Skeletal muscle tissue (tissue), 3 donors: ENCODE measurements at regions not wholly inside any gene's neighbourhood (a gene's known extent, or its start where the extent isn't known, plus 50 kb on each side); places are given as distances from the start of the nearest gene placed in this dataset.
"Not testable (repeated sequence)": the region's sequence is repeated elsewhere in the genome, so short reads cannot be mapped to it uniquely, and the experiment has no call there.

Experiments
- H3K27ac ChIP-seq: one replicate; pipeline ENCODE4 v1.7.0; 2013; ENCODE audit warnings: mild to moderate bottlenecking, low read depth, low read length, inconsistent platforms
- H3K27me3 ChIP-seq, 3 donors: one replicate each; pipeline ENCODE4 v1.7.0; 2013; ENCODE audit warnings: low read length in 3 of 3; ENCODE audit not compliant: control insufficient read depth in 3 of 3, insufficient read depth in 3 of 3
- H3K36me3 ChIP-seq, 3 donors: one replicate each; pipeline ENCODE4 v1.7.0; 2013; ENCODE audit warnings: low read length in 3 of 3; ENCODE audit not compliant: control insufficient read depth in 3 of 3, insufficient read depth in 3 of 3
- H3K4me1 ChIP-seq, 3 donors: one replicate each; pipeline ENCODE4 v1.7.0; 2013; ENCODE audit warnings: low read length in 3 of 3, mild to moderate bottlenecking in 3 of 3; ENCODE audit not compliant: control insufficient read depth in 3 of 3, insufficient read depth in 3 of 3
- H3K4me3 ChIP-seq, 3 donors: one replicate each; pipeline ENCODE4 v1.7.0; 2013; ENCODE audit warnings: low read length in 3 of 3
- H3K9ac ChIP-seq, 3 donors: one replicate each; pipeline ENCODE4 v1.7.0; 2013; ENCODE audit warnings: low read length in 3 of 3, mild to moderate bottlenecking in 3 of 3, moderate library complexity in 2 of 3, low read depth in 1 of 3
- H3K9me3 ChIP-seq, 3 donors: one replicate each; pipeline ENCODE4 v1.7.0; 2013; ENCODE audit warnings: low read length in 3 of 3; ENCODE audit not compliant: control insufficient read depth in 3 of 3
- donor health status: Osteomylitis.

DNA sequence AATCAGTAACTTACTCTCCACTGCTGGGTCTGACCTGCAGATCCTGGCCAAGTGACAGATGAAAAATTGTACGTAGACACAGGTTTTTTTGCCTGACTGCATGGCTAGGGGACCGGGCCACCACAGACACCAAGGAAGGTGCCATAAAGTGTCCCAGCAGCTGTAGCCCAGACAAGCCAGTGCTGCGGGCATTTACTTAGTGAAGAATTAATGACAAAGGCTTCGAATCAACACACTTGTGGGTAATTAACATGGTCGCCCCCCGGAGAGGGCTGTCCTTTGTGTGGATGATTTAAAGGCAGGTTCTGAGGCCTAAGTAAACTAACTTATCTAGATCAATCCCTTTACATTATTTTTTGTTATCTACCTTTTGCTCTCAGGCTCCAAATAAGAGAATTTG lies 1709.1 kb upstream of the LRRTM1 start:
- Histone ChIP-seq H3K27me3 (no peaks in the 10 kb centered on the region), H3K4me3 (no peak overlapping the region), H3K9me3 (no peaks in the 10 kb centered on the region), H3K9ac (no peak overlapping the region), H3K4me1 (no peaks in the 10 kb centered on the region), H3K27ac (no peak overlapping the region), H3K36me3 (no peaks in the 10 kb centered on the region)

DNA sequence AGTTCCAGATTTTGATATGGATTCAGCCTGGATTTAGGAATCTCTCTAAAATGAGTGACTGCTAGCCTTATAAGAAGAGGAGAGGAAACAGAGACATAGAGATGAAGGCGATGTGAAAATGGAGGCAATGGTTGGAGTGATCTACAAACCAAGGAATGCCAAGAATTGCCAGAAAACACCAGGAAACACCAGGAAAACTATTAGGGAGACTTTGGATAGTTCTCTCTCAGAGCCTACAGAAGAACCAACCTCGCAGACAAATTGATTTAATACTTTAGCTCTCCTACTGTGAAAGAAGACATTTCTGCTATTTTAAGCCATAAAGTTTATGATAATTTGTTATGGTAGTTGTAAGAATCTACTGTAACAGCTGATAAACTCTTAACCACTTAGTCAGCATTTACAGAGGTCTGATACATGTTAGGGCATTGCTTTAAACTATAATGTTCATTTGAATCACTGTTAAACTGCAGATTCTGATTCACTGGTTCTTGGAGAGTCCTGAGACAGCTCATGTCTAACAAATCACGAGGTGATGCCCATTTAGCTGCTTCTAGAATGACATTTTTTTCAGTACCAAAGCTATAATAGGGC lies 1702.6 kb upstream of the LRRTM1 start:
- H3K27ac ChIP-seq, result no peak overlapping the region
- no peaks in the 10 kb centered on the region for H3K36me3 ChIP-seq
- no peaks in the 10 kb centered on the region for H3K27me3 ChIP-seq
- H3K4me1 ChIP-seq, result no peaks in the 10 kb centered on the region
- no peak overlapping the region for H3K9ac ChIP-seq
- H3K9me3 ChIP-seq, result no peaks in the 10 kb centered on the region
- H3K4me3 ChIP-seq, result no peak overlapping the region

DNA sequence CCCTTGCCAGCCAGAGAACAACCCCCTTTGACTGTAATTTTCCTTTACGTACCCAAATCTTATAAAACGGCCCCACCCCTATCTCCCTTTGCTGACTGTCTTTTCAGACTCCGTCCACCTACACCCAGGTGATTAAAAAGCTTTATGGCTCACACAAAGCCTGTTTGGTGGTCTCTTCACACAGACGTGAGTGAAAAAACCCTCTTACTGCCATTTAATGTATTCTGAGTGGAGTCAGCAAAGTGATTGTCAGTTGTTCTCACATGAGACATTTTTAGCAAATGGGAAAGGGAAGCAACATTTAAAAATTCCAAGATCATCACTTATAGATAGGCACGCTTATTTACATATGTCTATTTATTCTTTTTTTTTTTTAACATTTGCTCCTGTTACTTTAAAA lies 1701.3 kb upstream of the LRRTM1 start:
- not testable (repeated sequence) for H3K27ac ChIP-seq, H3K4me3 ChIP-seq, H3K27me3 ChIP-seq, H3K36me3 ChIP-seq, H3K9ac ChIP-seq, H3K9me3 ChIP-seq, H3K4me1 ChIP-seq

DNA sequence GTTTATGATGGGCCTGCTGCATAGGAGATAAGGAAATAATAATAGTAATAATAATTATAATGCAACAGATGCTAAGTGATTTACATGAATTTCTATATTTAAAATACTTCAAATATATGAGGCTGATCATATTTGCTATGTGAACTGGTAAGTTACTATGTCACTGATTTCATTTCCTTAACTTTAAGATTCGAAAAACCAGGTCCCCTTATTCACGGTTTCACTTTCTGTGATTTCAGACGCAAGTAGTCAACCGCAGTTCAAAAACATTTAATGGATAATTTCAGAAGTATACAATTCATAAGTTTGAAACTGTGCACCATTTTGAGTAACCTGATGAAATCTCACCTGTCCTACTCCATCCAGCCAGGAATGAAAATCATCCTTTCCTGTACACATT lies 1697.1 kb upstream of the LRRTM1 start:
- H3K9me3 ChIP-seq, result no peaks in the 10 kb centered on the region
- H3K27me3 ChIP-seq, result no peaks in the 10 kb centered on the region
- H3K4me1 ChIP-seq, result no peaks in the 10 kb centered on the region
- no peak overlapping the region for H3K4me3 ChIP-seq
- no peak overlapping the region for H3K27ac ChIP-seq
- H3K9ac ChIP-seq, result no peak overlapping the region
- H3K36me3 ChIP-seq, result no peaks in the 10 kb centered on the region

DNA sequence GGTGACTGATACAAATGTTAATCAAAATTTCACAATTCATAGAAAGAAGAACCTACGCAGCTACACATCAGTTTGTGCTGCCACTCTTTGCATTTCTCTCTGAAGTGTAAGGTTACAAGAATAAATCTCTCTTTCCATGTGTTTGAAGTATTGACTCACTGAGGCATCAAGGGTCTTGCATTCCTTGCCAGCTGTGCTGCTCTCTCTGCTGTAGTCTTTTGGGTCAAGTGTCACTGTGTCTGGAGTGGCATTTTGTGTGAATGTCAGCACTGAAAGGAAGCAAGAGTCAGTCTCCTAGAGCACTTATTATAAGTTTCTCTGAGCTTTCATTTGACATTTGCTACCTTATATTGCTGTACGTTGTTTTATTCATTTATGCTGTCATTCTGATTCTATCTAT lies 1696.1 kb upstream of the LRRTM1 start:
- Histone ChIP-seq H3K9me3 (no peaks in the 10 kb centered on the region), H3K27ac (no peak overlapping the region), H3K4me3 (no peak overlapping the region), H3K4me1 (no peaks in the 10 kb centered on the region), H3K36me3 (no peaks in the 10 kb centered on the region), H3K9ac (no peak overlapping the region), H3K27me3 (no peaks in the 10 kb centered on the region)

DNA sequence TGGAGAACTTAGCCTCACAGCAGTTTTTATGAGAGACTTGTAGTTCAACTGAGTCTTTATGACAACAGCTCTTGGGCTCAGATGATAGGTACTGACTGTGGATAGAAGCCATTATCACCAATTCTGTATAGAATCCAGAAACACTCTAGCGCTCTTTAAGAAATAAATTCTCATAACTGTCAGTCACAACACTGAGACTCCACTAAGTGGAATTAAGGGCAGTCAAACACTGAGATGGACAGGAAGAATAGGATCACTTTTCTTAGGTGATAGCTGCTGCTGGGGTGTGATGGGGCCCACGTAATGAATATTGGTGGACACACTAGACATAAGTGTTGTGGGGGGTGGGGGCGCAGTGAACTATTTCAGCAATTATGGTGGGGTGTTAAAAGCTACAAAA lies 1691.8 kb upstream of the LRRTM1 start:
- Histone ChIP-seq H3K4me3 (no peak overlapping the region), H3K4me1 (no peaks in the 10 kb centered on the region), H3K9me3 (no peaks in the 10 kb centered on the region), H3K36me3 (no peaks in the 10 kb centered on the region), H3K9ac (no peak overlapping the region), H3K27me3 (no peaks in the 10 kb centered on the region), H3K27ac (no peak overlapping the region)

DNA sequence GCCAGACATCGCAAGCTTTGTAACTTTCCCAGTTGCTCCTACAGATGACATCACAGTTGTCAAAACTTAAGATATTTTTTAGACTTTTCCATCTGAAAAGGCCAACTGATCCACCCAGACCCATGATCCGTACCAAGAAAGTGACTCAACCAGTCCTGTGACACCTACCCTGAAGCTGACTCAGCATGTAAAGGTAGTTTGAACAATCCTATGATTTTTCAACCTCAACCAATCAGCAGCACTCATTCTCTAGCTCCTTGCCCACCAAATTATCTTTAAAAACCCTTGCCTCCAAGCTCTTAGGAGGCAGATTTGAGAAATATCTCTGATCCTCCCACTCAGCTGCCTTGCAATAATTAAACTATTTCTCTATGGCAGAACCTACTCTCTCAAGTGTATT lies 1686.7 kb upstream of the LRRTM1 start:
- H3K36me3 ChIP-seq, result no peaks in the 10 kb centered on the region
- no peak overlapping the region for H3K4me3 ChIP-seq
- no peaks in the 10 kb centered on the region for H3K4me1 ChIP-seq
- H3K27ac ChIP-seq, result no peak overlapping the region
- no peaks in the 10 kb centered on the region for H3K9me3 ChIP-seq
- no peaks in the 10 kb centered on the region for H3K27me3 ChIP-seq
- no peak overlapping the region for H3K9ac ChIP-seq

DNA sequence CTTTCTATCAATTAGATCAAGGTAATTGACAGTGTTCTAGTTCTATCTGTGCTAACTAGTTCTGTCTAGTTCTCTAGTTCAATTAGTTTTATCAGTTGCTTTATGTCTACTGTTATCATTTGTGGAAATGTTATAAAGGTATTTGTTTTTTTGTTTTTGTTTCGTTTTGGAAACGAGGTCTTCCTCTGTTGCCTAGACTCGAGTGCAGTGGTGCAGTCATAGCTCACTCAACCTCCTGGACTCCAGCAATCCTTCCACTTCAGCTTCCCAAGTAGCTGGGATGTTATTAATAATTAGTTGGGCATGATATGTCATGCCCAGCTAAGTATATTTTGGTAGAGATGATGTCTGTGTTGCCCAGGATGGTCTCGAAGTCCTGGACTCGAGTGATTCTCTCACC lies 1682.8 kb upstream of the LRRTM1 start:
- H3K4me1 ChIP-seq, result no peaks in the 10 kb centered on the region

DNA sequence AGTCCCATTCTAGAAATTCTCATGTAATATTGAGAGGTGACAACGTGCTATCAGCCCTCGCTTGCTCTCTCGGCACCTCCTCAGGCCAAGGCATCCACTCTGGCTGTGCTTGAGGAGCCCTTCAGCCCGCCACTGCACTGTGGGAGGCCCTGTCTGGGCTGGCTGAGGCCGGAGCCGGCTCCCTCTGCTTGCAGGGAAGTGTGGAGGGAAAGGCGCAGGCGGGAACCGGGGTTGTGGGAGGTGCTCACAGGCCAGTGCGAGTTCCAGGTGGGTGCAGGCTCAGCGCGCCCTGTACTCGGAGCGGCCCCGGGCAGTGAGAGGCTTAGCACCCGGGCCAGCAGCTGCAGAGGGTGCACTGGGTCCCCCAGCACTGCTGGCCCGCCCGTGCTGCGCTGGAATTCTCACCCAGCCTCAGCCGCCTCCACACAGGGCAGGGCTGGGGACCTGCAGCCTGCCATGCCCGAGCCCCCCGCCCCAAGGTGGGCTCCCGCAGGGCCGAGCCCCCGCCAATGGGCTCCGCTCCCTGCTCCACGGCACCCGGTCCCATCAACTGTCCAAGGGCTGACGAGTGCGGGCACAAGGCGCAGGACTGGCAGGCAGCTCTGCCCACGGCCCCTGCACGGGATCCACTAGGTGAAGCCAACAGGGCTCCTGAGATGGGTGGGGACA lies 1680.6 kb upstream of the LRRTM1 start:
- Histone ChIP-seq H3K4me1 (no peaks in the 10 kb centered on the region), H3K9me3 (no peaks in the 10 kb centered on the region), H3K27me3 (no peaks in the 10 kb centered on the region), H3K9ac (no peak overlapping the region), H3K27ac (no peak overlapping the region), H3K4me3 (no peak overlapping the region), H3K36me3 (no peaks in the 10 kb centered on the region)

More for the DNA sequence above, 1682.8 kb upstream of the LRRTM1 start:
- Histone ChIP-seq H3K9me3 (no peaks in the 10 kb centered on the region), H3K27ac (no peak overlapping the region), H3K27me3 (no peaks in the 10 kb centered on the region), H3K36me3 (no peaks in the 10 kb centered on the region), H3K9ac (no peak overlapping the region), H3K4me3 (no peak overlapping the region)

DNA sequence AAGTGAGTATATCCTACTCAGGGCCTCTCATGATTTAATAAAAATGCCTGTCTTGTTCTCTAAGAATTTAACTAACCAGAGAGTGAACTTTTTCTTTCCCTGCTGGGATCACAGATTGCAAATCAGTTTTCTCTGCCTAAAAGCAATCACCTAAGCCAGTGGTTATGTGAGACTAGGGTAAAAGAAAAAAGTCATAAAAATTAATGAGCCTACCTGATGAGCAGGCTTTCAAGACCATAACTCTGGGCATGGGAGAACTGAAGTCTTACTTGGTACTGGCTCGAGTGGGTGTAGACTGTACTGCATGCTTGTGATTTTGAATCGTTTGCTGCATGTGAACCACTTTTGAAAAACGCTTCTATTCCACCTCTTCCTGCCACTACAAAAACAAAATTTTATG lies 1677.0 kb upstream of the LRRTM1 start:
- no peak overlapping the region for H3K9ac ChIP-seq
- H3K4me1 ChIP-seq, result no peaks in the 10 kb centered on the region
- no peak overlapping the region for H3K27ac ChIP-seq
- H3K36me3 ChIP-seq, result no peaks in the 10 kb centered on the region
- H3K27me3 ChIP-seq, result no peaks in the 10 kb centered on the region
- H3K4me3 ChIP-seq, result no peak overlapping the region
- H3K9me3 ChIP-seq, result no peaks in the 10 kb centered on the region
